EH (cell line): ENCODE measurements at regions not wholly inside any gene's neighbourhood (a gene's known extent, or its start where the extent isn't known, plus 50 kb on each side); places are given as distances from the start of the nearest gene placed in this dataset.

ENCODE experiments used
- DNase-seq: peaks from one replicate; pipeline ENCODE4 v3.0.0-alpha.2; 2015; ENCODE audit warnings: low read depth

DNA sequence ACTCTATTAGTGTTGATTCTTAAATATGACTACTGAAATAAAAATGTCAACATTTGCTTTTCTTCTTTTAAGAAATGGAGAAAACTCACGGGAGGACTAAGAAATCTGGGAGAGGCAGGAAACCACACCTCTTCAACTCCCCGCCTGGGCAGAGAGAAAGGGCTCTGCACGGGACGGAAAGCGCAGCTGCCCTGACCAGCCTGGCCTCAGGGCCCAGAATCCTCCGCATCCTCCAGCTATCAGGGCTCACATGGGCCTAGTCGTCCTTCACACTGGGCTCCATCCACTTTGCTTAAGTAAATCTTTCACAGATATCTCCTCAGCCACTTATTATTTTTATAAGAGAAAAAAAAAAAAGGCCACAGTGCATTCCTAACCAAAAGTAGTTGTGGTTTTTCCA is 215.1 kb downstream of the TBXT start:
- no peak for DNase-seq

DNA sequence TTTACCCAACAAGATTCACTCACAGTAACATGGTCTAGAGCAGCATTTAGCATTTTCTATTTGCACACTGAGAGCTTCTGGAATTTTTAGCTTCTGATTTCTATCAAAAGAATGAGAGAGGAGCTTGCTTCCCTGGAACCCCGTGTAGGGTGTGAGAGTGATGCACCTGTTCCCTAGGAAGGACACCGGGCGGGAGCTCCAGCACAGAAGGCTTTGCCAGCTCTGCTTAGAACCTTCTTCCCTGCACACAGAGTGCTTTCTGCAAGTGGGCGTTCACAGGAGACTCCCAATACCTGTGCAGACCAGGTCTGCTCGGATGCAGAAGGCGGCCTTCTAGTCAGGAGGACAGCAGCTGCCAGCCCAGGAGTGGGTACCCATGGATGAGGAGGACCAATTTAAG is 217.3 kb downstream of the TBXT start:
- no peak for DNase-seq

DNA sequence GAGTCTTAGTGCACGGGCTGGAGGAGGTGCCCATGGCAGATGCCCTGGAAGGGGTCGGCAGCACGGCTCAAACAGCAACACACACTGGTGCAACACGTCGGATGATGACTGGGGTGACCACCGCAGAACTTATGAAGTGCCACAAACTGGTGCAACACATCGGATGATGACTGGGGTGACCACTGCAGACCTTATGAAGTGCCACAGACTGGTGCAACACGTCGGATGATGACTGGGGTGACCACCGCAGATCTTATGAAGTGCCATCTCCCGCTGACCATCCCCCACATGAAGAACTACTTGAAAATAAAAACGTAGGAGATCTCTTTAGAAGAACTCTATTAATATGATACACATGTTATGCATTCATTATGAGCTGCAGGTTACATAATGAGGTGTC is 218.3 kb downstream of the TBXT start:
- no peak for DNase-seq

DNA sequence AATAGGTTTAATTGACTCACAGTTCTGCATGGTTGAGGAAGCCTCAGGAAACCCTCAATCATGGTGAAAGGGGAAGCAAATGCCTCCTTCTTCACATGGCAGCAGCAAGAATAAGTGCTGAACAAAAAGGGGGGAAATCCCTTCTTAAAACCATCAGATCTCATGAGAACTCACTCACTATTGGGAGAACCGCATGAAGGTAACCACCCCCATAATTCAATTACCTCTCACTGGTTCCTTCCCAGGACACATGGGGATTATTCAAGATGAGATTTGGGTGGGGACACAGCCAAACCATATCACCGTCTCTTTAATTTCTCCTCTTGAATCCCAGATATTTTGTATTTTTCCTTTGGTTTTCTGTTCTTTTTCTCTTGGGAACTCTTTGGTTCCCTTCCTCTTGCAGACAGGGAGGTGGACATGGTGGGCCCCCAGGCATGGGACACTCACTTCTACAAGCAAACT is 223.6 kb downstream of the TBXT start:
- DNase-seq, result no peak

DNA sequence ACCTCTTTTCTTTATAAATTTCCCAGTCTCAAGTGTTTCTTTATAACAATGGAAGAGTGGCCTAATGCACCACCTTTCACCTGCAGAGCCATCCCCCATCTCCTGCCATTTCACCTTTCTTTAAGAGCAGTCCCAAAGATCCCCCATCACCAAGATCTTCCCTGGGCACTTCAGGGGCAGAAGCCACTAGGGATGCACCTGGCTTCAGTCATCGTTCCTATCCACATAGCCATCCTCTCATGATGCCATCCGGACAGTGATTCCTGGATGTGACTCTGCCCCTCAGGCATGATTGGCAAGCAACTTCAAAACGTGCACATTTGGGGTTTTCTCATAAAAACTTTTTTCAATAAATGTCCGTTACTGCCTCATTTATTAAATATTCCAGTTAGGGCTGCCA is 225.9 kb downstream of the TBXT start:
- no peak for DNase-seq

DNA sequence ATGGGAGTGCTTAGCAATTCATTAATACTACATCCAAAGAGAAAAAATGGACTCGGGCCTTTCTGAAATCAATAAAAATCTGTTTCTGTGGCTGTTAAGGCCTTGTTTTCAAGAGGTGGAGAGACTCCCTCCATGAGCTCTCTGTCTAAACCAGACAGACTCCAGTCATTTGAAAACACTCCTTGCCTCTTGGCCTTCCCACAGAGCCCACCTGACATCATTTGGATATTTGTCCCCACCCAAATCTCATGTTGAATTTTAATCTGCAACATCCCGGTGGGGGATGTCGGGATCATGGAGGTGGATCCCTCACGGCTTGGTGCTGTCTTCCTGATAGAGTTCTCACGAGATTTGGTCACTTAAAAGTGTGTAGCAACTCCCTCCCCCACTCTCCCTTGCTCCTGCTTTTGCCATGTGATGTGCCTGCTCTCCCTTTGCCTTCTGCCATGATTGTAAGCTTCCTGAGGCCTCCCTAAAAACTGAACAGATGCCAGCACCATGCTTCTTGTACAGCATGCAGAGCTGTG is 226.3 kb downstream of the TBXT start:
- no peak for DNase-seq

DNA sequence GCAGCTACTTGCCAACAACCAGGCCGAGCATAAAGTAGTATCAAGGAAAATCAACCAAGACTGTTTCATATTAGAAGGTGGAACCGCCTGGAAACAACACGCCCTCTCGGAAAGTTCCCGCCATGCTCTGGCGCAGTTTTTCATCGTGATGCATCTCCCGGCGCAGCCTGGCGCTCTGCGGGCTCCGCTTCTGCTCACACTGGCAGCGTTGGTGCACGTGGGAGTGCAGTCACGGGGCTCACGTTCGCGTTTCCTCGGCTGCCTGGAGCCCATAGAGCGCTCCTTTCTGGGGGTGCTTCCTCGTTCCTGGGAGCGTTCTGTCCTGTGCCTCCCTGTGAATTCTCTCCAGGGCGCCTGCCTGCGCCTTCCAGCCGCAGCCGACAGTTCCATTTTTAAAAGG is 227.3 kb downstream of the TBXT start:
- DNase-seq, result no peak

DNA sequence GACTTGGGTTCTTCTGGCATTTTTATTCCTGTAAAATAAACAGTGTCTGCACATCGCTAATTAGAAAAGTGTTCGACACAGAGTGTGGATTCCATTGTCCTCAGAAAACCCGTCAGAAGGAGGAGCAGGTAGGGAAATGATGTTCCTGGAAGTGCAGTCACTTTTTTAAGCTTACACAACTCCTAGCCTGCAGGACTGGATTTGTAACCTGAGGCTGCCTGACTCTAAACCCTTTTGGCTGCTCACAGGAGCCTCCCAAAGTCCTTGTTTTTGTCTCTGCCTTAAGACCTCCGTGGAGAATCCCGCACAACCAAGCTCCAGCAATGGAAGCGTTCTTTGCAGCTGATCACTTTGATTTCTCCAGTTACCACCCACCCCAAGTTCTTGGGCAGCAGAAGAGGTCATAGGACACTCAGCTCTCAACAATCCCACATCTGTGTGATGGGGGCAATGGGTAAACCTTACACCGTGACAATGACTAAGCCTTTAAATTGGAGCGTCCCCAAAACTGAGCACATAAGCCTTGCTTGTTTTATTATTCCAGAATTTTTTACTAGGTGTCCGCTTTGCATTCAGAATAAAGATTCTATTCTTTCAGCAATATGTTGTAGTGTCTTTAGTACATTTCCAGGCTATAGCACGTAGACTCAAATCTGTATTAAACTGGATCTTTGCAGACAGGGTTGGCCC is 227.9 kb downstream of the TBXT start:
- DNase-seq, result no peak

DNA sequence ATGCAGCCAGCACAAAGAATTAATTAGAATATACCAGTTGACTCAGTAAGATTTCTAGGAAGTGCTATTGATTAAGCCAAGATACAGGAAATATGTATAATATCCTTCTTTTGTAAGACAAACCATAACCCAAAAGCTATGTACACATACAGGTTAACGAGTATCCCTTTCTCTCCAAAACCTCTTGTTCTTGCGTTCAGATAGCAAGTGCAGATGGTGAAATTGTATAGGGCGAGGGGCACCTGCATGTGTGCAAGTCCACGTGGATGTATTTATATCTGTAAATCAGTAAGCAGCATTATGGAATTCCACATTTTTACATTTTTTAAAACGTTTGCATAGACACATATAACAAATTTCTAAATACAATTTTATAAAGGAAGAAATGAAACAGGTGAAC is 228.6 kb downstream of the TBXT start:
- no peak for DNase-seq

DNA sequence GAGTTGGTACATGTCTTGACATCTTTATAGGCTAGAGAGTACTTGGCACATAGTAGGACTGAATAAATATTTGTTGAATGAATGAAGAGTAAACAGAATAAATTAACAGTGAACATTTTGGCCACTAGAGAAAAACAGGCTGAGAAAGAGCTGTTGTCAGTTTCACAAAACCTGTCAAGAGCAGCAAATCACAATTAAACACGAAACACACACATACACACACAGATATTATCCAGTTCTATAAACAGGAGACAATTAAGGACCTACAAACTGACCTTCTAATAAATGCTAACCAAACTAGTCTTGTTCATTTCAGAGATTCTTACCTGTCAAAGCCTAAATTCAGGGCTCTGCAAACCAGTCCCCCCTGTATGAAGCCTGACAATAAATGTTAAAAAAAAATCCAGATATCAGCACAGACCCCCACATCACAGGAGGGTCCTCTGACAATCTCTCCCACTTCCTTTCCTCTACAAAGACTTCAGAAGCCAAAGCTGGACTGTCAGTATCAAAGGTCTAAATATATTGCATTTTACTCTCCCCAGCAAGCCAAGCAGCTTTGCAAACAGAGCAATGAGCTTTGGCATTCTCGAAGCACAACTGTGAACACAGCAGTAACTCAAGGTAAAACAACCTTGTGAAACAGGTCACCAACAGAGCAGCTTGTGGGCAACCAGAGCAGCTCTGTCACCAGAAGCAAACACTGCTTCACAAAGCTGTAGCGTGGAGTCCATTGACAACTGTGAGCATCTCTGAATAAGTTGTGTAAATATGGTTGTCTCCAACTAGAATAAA is 229.9 kb downstream of the TBXT start:
- DNase-seq, result no peak

DNA sequence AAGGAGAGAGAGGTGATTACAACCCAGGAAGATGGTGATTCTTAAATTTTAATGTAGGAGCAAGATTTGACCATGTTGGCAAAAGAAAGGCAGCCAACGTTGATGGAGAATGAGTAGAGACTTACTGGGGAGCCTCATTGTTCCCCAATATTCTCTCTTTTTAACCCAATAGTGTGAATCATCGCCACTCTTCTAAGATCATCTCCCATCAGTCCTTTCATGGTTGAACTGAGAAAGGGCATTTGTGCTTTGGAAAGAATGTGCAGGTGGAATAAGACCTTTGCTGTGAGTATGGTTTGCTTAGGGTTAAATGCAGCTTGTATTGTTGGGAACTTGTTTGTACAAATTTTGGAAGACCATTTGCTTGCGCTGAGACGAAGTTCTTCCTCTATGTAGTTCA is 231.0 kb downstream of the TBXT start:
- no peak for DNase-seq

DNA sequence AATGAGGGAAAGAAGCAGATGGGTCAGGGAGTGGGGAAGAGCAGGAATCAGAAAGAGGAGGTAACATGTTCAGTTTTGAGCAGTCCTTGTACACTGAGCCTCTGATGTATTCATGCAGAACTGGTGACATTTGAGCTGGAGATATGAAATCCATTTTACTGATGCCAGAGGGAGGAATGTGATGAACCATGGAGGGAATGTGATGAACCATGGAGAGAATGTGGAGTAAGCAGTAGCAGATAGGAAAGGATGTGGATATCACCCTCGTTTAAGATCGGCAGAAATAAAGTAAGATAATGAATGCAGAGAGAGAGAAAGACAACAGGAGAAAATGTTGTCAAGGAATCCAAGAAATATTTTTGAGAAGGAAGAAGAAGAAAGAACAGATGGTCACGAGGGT is 231.6 kb downstream of the TBXT start:
- no peak for DNase-seq

DNA sequence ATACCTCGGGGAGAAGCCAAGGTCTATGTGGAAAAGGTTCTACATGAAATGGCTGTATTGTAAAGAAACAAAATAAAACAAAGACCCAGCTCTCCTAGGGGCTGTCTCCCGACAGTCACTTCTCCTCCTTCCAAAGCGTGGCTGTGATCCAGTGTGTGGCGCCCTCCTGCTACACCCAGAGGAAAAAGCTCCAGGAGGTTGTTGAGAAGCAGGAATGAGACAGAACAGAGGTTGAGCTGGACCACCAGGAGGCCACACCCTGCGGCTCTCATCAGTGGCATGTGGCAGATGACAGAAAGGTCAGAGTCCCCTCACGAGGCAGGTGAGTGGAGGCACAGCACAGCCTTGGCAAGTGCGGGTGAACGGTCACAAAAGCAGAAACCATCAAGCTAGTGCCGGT is 236.0 kb downstream of the TBXT start:
- no peak for DNase-seq

DNA sequence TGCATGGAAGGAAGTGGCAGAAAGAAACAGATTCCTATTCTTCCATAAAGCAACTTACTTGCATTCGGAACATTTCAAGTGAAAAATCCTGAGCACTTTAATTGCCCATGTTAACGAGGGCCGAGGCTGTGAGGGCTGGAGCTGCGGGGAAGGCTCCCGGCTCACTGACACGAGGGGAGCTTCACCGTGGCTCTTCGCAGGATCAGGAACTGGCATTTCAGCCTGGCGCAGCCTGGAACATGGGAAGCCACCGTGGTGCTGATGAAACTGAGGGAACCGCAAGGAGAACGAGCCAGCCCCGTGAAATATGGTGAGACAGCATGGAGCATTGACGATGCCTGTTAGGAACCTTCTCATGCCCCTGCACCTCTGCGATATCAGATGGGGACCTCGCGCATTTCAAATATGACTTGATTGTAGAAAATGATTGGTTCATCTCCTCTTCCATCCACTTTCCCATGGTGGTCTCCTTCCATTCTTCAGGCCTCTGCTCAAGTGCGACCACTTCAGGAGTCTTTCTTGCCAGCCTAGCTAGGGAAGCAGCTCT is 236.9 kb downstream of the TBXT start:
- no peak for DNase-seq

DNA sequence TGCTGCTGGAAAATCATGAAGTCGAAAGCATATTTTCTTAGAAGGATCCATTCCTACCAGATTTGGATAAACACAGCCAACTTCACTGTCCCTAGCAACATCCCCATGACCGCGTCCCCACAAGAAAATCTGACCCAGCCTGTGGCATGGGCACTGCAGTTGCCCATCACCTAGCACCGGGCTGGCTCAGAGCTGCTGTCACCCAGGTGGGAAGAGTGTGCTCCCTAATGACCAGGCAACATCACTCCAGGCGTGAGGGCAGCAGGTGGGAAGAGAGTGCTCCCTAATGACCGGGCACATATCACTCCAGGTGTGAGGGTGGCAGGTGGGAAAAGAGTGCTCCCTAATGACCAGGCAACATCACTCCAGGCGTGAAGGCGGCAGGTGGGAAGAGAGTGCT is 238.0 kb downstream of the TBXT start:
- no peak for DNase-seq

DNA sequence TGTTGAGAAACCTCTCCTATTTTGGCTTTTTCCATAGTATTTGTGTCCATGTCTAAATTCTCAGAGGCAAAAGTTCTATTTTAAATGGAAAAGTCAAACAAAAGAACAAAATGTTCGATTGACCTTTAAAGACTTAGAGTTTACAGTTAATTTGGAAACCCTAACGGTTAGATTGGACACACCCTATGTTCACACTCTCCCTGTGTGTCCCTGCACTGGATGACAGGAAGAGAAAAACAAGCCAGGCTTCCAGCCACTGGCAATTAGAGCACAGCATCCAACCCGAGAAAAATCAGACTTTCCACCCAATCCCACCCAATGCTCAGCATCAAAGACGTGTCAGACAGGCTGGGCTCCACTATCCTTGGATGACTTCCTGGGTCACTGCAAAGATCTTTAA is 241.3 kb downstream of the TBXT start:
- no peak for DNase-seq

DNA sequence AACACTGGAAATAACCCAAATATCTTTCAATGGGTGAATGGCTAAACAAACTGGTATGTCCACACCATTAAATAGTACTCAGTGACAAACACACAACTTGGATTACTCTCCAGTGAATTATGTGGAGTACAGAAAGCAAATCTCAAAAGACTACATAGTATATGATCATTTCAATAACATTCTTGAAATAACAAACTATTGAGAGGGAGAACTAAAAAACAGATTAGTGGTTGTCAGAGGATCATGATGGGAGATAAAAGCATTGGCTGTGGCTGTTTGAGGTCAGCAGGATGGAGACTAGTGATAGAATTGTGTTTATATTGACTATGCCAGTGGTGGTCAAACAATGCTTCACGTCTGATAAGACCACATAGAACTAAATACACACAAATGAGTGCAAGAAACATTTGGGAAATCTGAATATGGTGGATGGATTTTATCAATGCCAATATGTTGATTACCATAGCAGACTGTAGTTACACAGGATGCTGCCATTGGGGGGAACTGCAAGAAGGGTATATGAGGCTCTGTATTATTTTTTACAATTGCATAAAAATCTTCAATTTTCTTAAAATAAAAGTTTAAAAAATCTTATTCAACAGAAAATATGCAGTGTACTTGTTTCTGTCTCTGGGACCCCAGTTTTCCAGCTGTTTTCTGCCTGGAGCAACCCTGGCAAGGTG is 242.0 kb downstream of the TBXT start:
- no peak for DNase-seq

DNA sequence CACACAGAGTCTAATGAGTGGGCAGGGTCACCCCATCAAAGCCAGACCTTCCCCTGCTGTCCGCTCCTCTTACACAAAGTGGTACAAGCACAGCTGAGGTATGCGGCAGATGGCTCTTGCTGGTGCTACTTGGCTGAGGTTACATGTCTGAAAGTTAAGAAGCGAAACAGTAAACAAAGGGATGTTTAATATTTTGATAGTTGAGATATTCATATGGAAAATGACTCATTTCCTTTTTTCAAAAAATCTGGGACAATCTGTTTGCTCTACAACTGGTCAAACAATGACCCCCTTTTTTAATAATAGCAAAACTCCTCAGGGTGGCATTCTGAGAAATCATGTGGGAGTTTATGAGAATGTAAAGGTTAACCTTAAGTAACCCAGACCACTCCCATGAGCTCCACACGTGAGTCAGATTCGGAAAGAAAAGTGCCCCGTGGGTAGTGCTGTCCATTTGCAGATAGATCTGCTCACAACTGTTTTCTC is 245.3 kb downstream of the TBXT start:
- no peak for DNase-seq

DNA sequence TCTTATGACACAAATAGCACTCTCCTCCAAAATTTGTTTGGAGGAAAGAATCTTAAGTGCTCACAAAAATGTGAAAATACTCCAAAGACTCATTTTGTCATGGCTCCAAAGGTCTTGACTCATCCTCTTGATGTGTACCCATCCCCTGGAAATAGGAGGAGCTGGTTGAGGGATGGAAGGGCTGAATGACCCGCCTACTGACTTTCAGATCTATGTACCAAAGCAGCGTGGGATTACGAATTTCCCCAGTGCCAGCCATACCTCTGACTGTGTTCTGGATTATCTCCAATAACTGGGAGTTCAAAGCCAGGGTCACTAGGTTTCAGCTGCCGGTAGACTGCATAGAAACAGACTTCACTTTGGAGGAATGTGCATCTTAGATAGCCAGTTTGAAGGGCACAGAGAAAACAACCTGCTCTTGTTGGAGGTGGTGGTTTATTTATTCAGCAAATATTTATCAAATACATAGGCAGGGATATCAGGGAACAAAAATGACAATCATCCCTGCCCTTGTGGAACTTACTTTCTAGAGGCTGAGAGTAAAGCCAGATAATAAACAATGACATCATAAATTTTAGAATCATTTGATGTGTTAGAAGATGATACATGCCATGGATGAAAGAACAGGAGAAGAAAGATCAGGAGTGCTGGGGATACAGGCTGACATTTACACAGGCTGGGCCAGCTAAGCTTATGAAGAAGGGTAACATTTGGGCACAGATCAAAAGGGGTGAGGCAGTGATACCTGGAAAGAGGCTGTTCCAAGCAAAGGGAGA is 246.6 kb downstream of the TBXT start:
- no peak for DNase-seq

DNA sequence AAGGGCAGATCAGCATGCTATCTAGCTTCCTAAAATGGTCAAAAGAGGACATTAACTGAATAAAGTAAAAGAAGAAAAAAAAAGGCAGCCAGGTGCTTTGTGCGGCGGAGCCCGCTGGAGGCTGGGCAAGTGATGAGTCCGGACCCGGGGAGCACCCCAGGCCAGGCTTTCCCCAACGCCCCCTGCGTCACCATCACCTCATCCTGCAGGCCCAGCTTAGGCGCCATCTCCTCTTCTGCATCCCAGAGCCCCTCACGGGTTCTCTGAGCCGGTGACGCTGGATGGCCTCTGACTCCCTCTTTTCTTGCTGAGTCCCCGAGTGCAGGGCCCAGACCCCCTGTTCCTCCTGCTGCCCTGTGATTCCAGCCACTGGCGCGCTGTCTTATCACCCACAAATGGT is 250.1 kb downstream of the TBXT start:
- no peak for DNase-seq

DNA sequence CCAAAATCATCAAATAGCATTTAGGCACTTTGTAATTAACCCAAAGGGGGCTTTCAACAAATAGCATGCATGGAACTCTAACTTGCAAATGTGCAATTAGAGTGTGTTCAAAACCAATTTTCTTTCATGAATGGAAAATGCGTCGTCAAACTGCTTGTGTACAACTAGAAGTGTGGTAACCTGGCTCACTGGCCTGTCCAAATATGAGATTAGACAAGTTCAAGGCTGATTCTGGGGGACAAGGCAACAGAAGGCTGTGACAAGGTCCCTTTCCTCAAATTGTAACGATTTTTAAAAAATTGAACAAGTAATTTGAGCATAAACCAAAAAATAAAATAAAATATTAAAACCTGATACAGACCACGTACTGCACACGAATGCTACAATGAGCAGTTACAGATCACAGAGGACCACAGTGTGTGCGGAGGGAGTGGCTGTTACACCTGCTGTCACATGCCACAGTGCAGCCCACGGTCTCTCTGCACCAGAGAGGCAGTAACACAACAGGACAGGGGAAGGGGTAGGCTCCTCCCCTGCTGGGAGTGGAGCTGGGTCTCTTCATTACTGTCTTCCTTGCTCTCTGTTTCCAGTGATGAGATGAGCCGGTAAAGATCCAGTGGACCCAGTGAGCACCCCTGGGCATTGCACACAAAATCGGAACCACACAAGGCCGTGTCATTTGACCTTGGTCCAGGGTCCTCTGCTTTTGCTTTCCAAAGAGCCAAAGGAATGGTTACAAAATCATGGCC is 252.2 kb upstream of the PDE10A start:
- DNase-seq, result no peak
